Activated CD4-positive, alpha-beta T cell treated with anti-CD3 and anti-CD28 coated beads, Interleukin-2, amount 50 U/mL, for 1 hour (primary cell): ENCODE measurements at regions not wholly inside any gene's neighbourhood (a gene's known extent, or its start where the extent isn't known, plus 50 kb on each side); places are given as distances from the start of the nearest gene placed in this dataset.
"Not testable (repeated sequence)": the region's sequence is repeated elsewhere in the genome, so short reads cannot be mapped to it uniquely, and the experiment has no call there.

Source experiments
- DNase-seq: peaks from one replicate; pipeline ENCODE4 v3.0.0-alpha.2; 2020

- DNase-seq, result no peak
Measured at GRCh38 chr21:38905328-38905727, 99.6 kb downstream of the ETS2 start.

- no peak for DNase-seq
Measured at GRCh38 chr21:38903690-38904139, 98.0 kb downstream of the ETS2 start.

GRCh38 chr21:38902608-38903445 lies 97.1 kb downstream of the ETS2 start:
- no peak for DNase-seq

GRCh38 chr21:38900499-38900898 lies 94.8 kb downstream of the ETS2 start:
- no peak for DNase-seq

- not testable (repeated sequence) for DNase-seq
Measured at GRCh38 chr21:38899985-38900384, 94.3 kb downstream of the ETS2 start.

- DNase-seq, result no peak
Measured at GRCh38 chr21:38899277-38899947, 93.7 kb downstream of the ETS2 start.

- no peak for DNase-seq
Measured at GRCh38 chr21:38898422-38899096, 92.8 kb downstream of the ETS2 start.

GRCh38 chr21:38897532-38898421 lies 92.0 kb downstream of the ETS2 start:
- DNase-seq, result no peak

GRCh38 chr21:38894899-38895298 lies 89.2 kb downstream of the ETS2 start:
- DNase-seq, result no peak

- no peak for DNase-seq
Measured at GRCh38 chr21:38888991-38889561, 83.3 kb downstream of the ETS2 start.

- DNase-seq, result no peak
Measured at GRCh38 chr21:38887749-38888148, 82.0 kb downstream of the ETS2 start.

GRCh38 chr21:38887062-38887686 lies 81.4 kb downstream of the ETS2 start:
- DNase-seq, result no peak

GRCh38 chr21:38885909-38886308 lies 80.2 kb downstream of the ETS2 start:
- no peak for DNase-seq

- DNase-seq, result no peak
Measured at GRCh38 chr21:38884440-38884839, 78.7 kb downstream of the ETS2 start.

GRCh38 chr21:38883142-38883541 lies 77.4 kb downstream of the ETS2 start:
- no peak for DNase-seq

GRCh38 chr21:38881131-38881530 lies 75.4 kb downstream of the ETS2 start:
- no peak for DNase-seq

GRCh38 chr21:38880577-38880966 lies 74.8 kb downstream of the ETS2 start:
- no peak for DNase-seq

GRCh38 chr21:38879912-38880576 lies 74.3 kb downstream of the ETS2 start:
- DNase-seq, result no peak

- no peak for DNase-seq
Measured at GRCh38 chr21:38878379-38879179, 72.8 kb downstream of the ETS2 start.
